ACHN (cell line): ENCODE measurements at regions not wholly inside any gene's neighbourhood (a gene's known extent, or its start where the extent isn't known, plus 50 kb on each side); places are given as distances from the start of the nearest gene placed in this dataset.

Source experiments
- DNase-seq: peaks from one replicate; pipeline ENCODE4 v3.0.0-alpha.2; 2015
- in situ Hi-C: cut with HindIII; loops from 2 replicates; pipeline ENCODE4 v1.10.0; 2017; ENCODE audit warnings: low sequenced_read_pairs, low pct_ligation_motif_present, low pct_unique_long_range_greater_than_20kb

DNA sequence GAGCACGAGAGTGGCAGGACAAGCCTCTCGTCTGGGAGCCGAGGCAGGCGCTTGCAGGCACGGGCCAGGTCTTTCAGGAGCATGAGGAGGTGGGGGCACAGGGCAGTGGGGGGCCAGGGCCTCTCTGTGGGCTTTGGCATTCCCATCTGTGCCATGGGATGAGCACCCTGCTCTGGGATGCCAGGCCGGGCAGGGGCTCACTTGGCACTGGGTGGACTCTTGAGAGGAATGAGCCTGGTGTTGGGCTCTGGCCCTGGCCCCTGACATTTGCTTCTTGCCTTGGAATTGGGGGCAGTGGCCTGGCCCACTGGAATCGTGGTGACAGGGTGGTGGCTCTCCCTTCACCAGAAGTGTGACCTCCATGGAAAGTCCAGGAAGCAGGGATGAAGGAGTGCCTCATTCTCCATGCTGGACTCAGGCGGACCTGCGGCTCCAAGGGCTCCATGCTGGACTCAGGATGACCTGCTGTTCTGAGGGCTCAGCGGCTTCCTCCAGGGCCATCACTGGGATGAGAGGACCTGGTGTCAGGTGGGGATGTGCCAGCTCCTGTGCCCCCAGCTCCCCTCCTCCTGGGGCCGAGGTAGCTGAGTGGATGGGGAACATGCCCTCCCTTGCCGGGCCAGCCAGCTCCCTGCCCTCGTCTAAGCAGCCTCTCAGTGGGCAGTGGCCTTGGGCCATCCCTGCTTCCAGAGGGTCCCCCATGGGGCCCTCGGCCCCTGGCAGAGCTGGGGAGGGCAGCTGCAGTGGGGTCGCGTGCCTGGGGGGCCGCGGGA lies 220.3 kb downstream of the KIF26A start:
- DNase-seq, result no peak
- in situ Hi-C loops, result no loop called here

DNA sequence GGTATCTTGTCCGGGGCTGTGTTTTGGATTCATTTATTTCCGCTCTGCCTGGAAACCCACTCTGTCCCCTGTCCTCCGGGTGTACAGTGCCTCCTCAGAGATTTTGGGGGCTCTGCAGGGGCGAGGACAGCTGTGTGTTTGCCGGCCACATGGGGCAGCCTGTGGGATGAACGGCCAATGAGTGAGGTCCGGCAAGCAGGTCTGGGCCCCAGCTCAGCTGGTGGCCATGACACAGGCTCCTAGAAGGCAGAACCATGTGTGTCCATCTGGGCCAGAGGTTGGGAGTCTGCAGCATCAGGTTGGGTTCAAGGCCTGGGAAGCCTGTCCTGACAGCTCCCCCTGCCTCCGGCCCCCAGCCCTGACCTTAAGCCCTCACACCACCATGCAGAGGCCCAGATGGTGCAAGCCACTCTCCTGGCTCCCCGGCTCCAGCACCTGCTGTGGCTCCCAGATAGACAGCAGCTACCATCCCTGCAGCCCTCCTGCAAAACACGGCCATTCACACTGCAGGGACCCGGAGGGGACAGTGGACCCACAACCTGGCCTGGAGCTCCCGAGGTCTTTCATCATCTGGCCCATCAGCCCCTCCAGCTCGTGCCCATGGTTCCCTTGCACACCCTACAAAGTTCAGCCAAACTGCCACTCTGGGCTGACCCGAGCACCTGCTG lies 220.1 kb upstream of the C14orf180 start:
- no peak for DNase-seq
- in situ Hi-C loops, result no loop called here

DNA sequence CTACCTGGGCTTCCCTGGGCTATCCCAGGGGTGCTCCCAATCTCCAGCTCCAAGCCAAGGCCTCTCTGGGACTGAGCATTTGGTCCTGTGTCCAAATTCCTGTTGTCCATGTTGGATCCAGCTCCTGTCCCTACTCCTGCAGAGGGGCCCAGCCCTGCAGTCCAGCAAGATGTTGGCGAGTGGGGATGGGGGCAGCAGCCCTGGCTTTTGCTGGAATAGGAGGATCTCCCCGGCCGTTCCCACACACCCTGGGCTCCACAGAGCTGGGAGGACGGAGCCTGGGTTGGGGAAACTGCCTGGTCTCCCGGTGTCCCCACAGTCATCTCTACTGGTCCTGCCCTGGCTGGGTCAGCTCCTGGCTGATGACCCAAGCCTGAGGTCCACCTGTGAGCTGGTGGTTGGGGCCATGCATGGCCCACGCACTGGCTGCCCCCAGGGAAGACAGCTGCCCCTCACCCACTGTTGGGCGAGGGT lies 219.6 kb upstream of the C14orf180 start:
- no peak for DNase-seq
- in situ Hi-C loops, result no loop called here

DNA sequence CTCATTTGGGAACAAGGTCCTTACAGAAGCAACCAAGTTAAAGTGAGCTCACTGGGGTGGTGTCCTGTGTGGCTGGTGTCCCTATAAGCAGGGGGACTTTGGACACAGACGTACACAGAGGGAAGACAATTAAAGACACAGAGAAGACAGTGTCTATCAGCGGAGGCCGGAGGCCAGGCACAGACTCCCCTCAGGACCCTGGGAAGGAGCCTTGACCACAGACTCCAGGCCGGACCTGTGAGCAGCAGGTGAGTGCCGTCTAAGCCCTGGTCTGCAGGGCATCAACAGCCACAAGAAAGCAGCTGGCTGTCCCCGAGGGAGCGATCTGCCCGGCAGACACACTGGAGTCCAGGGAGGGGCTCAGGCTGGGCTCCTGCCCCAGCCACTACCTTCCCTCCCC lies 219.1 kb upstream of the C14orf180 start:
- in situ Hi-C loops, result no loop called here

DNA sequence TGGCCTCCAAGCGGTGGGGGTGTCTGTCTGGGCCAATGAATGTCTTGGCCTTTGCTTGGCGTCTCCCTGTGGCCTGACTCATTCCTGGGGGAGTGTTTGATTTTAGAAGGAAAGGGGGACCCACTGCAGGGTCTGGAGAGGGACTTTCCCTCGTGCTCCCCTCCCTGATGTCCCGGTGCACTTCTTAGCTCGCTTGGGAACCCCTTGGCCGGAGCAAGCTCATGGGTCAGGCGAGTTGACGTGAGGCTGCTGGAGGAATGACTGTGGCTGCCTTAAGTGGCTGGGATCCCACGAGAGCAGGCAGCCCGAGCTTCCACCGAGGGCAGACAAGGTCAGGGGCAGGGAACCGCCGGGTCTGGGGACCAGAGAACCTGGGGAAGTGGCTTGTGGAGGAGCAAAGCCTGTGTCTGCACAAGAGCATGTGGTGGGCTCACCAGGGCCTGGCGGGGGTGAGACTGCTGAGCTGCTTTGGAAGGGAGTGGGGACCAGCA lies 218.4 kb upstream of the C14orf180 start:
- no peak for DNase-seq
- in situ Hi-C loops, result no loop called here

More for the DNA sequence above, 219.1 kb upstream of the C14orf180 start:
- DNase-seq, result no peak

DNA sequence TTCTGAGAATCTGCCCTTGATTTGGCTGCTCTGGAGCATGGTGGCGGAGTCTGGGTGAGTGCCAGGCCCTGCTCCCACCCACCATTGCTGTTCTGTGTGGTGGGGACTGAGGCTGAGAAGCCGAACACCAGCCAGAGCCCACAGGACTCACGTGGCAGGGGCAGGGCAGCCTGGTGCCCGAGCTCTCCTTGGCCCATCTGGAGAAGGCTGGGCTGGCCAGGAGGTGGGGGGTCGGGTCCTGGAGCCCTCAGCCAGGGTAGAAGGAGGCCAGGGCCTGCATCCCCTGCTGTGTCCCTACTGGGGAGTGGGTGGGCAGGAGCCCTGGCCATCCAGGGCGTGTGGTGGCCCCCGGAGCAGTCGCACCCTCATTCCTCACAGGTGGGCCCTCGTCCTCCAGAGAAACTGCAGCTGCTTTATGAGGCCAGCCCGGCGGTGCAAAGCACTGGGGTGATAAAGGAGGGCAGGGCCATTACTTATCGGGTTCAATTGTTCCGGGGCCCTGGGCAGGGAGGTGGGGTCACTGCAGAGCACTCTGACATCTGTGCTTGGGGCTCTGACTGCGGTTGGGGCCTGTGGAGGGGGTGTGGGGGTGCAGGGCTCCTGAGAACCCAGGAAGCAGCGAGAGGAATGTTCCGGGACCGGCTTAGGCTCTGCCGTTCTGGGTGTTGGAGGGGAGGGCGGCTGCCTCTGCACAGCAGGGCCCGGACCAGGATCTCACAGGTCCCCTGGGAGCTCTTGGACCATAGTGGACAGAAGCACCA lies 217.5 kb upstream of the C14orf180 start:
- in situ Hi-C loops, result no loop called here
- DNase-seq, result no peak

DNA sequence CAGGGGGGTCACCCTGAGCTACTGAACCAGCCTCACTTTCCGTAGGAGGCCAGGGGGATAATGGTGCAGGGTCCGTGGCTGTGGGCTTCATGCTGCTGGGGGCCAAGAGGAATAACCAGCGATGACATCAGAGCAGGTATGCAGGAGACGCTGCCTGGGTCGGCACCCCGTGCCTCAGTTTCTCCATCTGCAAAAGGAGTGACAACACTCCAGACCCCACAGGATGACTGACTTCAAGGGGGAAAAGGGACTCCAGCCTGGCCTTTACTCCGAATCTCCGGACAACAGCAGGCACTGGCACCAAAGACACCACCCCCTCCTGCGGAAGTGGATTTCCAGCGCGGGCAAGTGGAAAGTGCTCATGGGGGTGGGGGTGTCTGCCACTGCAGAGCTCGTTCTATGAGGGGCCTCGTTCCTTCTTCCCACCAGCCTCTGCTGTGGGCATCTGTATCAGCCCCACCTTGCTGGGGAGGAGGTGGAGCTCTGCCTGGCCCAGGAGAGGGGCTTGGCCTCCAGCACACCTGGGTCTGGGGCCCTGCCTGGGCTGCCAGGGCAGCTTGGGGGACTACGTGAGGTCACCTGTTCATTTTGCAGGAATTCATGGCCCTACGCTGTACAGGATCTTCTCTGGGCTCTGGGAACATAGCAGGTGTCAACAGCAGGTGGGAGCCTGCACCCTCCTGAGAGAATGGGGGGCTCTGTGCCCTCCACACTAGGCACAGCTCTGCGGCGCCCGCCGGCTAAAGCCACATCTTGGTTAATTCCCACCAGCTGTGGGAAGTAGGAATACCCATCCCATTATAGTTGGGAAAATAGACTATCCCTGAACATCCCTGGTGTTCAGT lies 216.6 kb upstream of the C14orf180 start:
- no peak for DNase-seq
- in situ Hi-C loops, result no loop called here

DNA sequence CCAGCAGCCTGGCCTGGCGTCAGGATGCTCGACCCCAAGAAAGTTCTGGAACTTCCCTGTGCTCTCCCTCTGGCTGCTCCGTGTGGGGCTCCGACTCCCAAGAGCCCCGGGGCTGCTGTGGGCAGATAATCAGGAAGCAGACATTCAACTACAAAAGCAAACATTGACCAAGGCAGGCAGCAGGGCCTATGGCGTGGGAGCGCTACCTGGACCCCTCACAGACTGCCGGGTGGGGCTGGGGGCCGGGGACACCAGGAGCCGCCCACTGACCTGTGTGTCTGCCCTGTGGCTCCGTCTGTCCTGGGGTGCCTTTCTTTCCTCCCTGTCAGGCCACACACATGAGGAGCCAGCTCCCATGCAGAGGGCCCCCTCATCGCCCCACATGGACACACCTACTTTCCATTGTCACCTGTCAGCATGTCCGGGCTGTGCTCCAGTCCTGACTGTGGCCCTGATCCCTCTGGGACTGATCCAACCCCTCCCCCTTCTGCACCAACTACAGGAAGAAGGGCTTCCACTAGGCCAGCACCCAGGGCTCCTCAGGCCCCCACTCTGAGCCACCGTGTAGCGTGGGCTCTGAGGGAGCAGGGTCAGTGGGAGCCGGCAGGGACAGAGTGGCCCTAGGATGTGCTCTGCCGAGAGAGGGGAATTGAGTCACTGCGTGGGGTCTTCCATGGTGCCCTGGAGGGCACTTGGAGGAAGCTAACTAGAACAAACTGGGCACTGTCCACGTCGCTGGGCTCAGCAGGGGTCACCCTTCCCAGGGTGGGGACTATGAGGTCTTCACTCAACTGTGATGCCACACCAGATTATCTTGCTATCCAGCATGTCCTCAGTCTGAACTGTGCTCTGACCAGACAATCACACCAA lies 215.4 kb upstream of the C14orf180 start:
- no peak for DNase-seq
- in situ Hi-C loops, result no loop called here

DNA sequence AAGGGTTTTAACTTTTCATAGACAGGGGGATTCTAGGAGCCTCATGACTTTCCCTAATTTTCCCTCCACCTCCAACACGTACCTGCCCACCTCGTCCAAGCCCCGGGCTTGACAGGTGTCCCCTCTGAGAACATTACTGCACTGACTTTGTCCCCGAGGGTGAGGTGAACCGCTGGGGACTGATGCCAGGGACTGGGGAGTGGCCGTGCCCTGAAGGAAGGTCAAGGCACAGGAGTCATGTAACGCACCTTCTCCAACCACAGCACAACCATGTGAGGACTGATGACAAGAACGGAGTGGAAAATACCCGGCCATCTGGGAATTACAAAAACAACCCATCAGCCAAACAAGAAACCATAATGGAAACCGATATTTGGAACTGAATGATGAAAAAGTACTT lies 214.7 kb upstream of the C14orf180 start:
- in situ Hi-C loops, result no loop called here

DNA sequence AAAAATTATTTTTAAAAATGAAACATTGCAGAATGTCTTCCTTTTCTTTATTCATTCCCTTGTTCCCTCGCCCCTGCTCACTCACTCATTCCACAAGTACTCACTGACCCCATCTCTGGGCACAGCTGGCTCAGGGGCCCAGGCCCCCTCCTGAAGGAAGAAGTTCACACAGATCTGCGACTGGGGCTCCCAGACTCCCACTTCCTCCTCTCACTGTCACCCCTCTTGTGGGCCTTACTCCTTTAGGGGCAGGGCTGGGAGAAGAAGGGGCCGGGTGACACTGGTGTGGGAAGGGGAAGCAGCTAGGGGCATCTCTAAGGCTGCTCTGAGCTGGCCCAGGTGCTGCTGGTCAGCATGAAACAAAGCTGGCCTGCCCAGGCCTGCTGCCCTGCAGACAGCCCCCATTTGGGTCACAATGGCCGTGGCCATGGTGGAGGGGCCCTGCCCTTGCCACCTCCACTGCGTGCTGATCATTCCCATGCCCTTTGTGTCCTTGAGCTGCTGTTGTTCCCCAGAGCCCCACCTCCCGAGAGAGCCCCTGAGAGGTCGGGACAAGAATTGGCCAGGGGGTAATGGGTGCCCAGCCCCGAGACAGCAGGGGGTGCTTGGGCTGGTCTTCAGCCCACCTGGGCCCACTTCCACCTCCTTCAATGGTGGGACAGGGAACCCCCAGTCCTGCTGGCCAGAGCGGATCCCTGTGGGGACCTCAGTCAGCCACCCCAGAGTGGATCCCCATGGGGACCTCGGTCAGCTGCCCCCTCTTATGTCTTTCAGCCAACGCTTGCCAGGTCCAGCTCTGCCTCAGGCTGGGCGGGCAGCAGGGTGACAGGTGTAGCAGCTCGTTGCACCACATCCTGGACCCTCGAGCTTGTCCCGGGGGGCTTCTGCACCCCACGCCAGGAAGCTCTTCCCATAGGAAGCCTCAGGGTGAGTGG lies 212.4 kb upstream of the C14orf180 start:
- DNase-seq, result no peak
- in situ Hi-C loops, result no loop called here

More for the DNA sequence above, 214.7 kb upstream of the C14orf180 start:
- no peak for DNase-seq

DNA sequence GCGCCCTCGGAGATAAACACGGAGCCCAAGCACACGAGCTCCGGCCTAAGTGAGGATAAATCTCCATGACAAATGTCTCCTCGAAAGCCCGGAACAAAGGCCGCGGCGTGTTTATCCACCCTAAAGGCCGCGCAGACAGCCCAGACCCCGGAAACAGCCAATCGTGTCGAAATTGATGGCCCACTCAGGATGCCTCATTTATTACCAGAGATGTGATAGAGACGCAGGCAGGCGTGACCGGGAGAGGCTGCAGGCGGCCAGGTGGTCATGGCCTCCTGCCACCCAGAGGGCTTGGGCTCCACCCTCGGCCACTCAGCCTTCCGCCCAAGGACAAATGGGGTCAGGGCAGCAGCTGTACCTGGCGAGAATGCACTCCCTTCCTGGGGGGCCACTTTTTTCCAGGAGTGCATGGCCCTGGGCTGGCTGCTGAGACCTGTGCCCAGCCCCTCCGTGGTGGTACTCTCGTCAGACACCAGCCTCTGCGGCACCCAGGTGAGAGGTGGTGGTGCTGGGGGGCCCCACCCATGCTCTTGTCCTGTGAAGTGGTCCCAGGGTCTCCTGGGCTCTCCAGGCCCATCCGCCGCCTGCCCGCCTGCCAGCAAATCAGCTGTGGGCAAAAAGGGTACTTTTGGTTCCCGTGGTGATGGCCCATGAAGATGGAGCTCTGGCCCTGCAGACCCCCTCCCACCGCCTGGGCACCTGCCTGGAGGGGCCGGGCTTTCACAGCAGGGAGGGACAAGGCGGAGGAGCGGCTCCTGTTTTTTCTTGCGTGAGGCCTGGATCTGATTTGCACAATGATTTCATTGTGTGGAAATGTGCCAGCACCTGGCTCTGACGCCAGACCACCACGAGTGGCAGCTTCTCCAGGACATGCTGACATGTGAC lies 211.5 kb upstream of the C14orf180 start:
- DNase-seq, result no peak
- in situ Hi-C loops, result no loop called here

DNA sequence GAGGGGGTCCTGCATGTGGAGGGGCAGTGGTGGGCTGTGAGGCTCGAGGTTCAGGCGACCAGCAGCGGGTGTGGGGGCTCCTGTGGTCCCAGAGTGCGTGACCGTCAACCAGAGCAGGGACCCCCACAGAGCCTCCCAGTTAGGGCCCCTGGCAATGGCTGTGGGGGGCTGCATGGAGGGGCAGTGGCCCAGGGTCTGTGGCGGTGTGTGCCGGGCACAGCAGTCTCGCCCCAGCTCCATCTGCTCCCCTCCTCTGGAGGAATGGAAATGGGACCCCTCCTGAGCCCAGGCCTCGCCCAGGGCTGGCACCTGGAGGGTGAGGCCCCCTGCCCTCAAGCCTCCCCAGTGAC lies 210.8 kb upstream of the C14orf180 start:
- no peak for DNase-seq
- in situ Hi-C loops, result no loop called here

DNA sequence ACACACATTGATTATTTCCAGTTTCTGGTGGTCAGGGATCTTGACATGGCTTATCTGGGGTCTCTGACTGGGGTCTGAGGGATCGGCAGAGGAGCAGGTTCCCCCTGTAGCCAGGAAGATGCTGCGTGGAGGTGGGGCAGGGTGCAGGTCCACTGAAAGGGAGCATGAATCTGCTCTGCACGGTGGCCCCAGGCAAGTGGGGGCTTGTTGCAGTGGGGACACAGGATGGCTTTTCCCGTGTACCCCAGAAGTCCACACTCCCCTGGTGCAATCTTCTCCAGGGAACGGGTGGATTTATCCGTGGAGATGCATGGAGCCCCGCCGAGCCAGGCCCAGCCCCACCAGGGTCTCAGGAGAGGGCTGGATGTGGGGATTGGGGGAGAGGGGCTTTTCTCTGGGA lies 210.4 kb upstream of the C14orf180 start:
- no peak for DNase-seq
- in situ Hi-C loops, result no loop called here

DNA sequence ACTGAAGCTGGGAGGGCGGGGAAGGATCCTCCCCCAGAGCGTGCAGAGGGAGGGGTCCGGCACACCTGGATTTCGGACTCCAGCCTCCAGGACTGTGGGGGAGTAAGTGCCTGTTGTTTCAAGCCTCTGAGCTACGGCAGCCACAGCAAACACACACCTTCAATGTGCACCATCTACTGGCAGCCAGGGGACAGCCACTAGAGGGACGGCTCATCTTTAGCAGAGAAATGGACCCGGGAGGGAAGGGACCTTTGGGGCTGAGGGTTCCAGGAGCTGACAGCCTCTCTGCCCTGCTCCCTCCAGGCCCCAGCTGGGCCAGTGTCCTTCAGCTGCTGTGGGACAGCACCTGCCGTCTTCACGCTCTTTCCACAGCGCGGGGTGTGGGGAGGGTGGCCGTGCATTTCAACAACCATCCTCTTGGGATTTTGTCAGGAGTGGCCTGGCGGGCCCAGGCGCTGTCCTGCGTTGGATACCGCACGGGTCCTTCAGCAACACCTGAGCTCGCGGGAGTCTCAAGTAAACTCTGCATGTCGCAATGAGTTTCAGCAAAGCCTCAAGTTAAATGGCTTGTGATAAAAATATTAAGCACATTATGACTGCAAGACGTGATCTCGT lies 209.2 kb upstream of the C14orf180 start:
- DNase-seq, result no peak
- in situ Hi-C loops, result no loop called here

DNA sequence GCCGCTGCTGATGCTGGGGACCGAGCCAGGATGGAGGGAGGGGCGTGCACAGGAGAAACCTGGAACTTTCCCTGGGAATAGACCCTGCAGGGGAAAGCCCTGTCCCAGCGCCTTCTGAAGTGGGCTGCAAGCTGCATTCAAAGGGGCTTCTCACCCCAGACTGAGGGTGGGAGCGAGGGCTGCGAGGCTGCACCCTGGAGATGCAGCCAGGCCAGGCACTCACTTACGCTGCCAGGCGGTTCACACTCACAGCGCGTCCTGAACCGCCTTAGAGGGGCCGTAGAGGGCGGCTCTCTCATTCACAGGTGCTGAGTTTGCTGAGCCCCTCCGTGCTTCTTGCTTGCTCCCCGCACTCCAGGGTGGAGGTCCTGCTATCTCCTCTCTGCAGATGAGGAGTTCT lies 208.5 kb upstream of the C14orf180 start:
- in situ Hi-C loops, result no loop called here

More for the DNA sequence above, 208.5 kb upstream of the C14orf180 start:
- no peak for DNase-seq
